NB4 (cell line): ENCODE measurements at regions not wholly inside any gene's neighbourhood (a gene's known extent, or its start where the extent isn't known, plus 50 kb on each side); places are given as distances from the start of the nearest gene placed in this dataset.

Source experiments
- DNase-seq: peaks from one replicate; pipeline ENCODE4 v3.0.0; 2010; ENCODE audit warnings: low read depth
- H3K4me3 ChIP-seq: one replicate; pipeline ENCODE4 v1.5.1; 2011; ENCODE audit warnings: mild to moderate bottlenecking, low read depth, low read length, moderate library complexity
- CTCF ChIP-seq: IDR thresholded peaks from one replicate; pipeline ENCODE4 v1.5.1; 2012; ENCODE audit warnings: low read depth, low read length
- MAX ChIP-seq: IDR thresholded peaks from 2 replicates; pipeline ENCODE4 v1.6.1; 2011; ENCODE audit warnings: low read depth, low read length
- MYC ChIP-seq: IDR thresholded peaks from 2 replicates; pipeline ENCODE4 v1.6.1; 2011; ENCODE audit warnings: low read depth, low read length
- POLR2A ChIP-seq: IDR thresholded peaks from 2 replicates; pipeline ENCODE4 v1.6.1; 2011; ENCODE audit warnings: mild to moderate bottlenecking; ENCODE audit not compliant: insufficient read length; ENCODE audit errors: extremely low read depth

GRCh38 chrX:9196961-9197640, 163.2 kb upstream of the FAM9B start:
- no peak for DNase-seq
- TF ChIP-seq MAX (no peak), POLR2A (no peak), CTCF (no peak), MYC (no peak)
- H3K4me3 ChIP-seq: no peak overlapping the region

- no peak for TF ChIP-seq MAX
- no peak for TF ChIP-seq POLR2A
- no peak for TF ChIP-seq MYC
- H3K4me3 ChIP-seq: no peak overlapping the region
- no peak for DNase-seq
Observed at GRCh38 chrX:9204560-9204959, 170.6 kb upstream of the FAM9B start.

- no peak for TF ChIP-seq MYC
- no peak for TF ChIP-seq CTCF
- TF ChIP-seq POLR2A: no peak
- H3K4me3 ChIP-seq: no peak overlapping the region
- DNase-seq: no peak
Observed at GRCh38 chrX:9205599-9206223, 171.8 kb upstream of the FAM9B start.

- H3K4me3 ChIP-seq: no peak overlapping the region
- TF ChIP-seq CTCF (no peak), POLR2A (no peak), MAX (no peak), MYC (no peak)
- no peak for DNase-seq
Observed at GRCh38 chrX:9207142-9207541, 173.2 kb upstream of the FAM9B start.

GRCh38 chrX:9211269-9211668, 177.3 kb upstream of the FAM9B start:
- no peak overlapping the region for H3K4me3 ChIP-seq
- TF ChIP-seq MYC: no peak
- TF ChIP-seq MAX: no peak
- peak; percentile 9 for DNase-seq

GRCh38 chrX:9221781-9222180, 187.9 kb upstream of the FAM9B start:
- DNase-seq: no peak
- H3K4me3 ChIP-seq: no peak overlapping the region
- TF ChIP-seq POLR2A (no peak), MAX (no peak), MYC (no peak), CTCF (no peak)

GRCh38 chrX:9222299-9222698, 188.4 kb upstream of the FAM9B start:
- no peak overlapping the region for H3K4me3 ChIP-seq
- no peak for DNase-seq
- TF ChIP-seq MYC (no peak), MAX (no peak), CTCF (no peak), POLR2A (no peak)
